ENCODE measurements at regions not wholly inside any gene's neighbourhood (a gene's known extent, or its start where the extent isn't known, plus 50 kb on each side); places are given as distances from the start of the nearest gene placed in this dataset.

GRCh38 chr6:126268092-126268491, 71.8 kb upstream of the CENPW start:
- TF ChIP-seq CTCF (conservative IDR thresholded peaks at IDR 0.05 in 1 of 2, IDR thresholded peaks at IDR 0.05 in 1 of 2; ENCODE audit: low read depth in 1 of 2, low read length in 2 of 2) (no peak), EZH2 (IDR thresholded peaks at IDR 0.05; ENCODE audit: low read length, missing control alignments) (no peak)

All from fibroblast of lung (primary cell).